ENCODE measurements at regions not wholly inside any gene's neighbourhood (a gene's known extent, or its start where the extent isn't known, plus 50 kb on each side); places are given as distances from the start of the nearest gene placed in this dataset.

DNA sequence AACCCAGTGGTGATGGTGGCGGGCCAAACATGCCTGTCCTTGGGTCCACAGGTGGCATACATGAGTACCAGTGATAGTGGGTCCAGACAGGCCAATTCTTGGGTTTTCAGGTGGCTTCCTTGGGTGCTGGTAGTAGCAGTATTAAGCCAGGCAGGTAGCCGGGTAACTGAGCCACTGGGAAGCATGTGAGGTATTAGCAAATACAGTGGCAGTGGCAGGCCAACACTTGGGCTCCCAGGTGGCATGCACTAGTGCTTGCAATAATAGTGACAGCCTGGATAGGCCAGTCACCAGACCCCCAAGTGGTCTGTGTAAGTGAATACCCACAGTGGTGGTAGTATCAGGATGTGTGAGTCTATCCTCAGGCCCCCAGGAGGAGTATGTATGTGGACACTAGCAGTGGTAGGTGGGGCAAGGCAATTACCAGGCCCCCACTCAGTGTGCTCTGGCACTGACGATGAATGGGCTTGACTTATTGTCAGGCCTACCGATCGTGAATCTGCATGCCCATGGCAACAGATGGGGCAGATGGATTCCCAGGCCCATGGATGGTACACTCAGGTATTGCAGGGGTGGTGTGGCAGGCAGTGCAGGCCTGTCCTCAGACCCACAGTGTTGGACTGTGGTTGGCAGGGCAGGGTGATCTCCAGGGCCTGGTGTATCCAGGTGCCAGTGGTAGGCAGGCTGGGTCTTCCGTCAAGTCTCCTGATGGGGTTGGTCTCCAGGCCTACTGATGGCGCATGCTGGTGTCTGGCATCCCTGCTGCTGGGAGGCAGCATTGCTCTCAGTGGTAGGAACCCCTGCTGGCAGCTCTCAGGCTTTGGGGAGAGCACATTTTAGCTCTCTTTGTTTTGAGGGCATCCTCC, 840.7 kb downstream of the FAM181B start:
- no peaks in the 10 kb centered on the region for H3K79me2 ChIP-seq (ENCODE audit: low read depth)
- H3K36me3 ChIP-seq, result no peaks in the 10 kb centered on the region
- H3K27me3 ChIP-seq, result no peaks in the 10 kb centered on the region
- H3K27me3 Mint-ChIP-seq (ENCODE audit: insufficient read depth, low read depth), result no peaks in the 10 kb centered on the region
- H3K4me3 ChIP-seq, result no peak overlapping the region
- no peak overlapping the region for H3K27ac ChIP-seq
- H3K4me1 Mint-ChIP-seq, result no peaks in the 10 kb centered on the region
- no peak overlapping the region for H3K27ac Mint-ChIP-seq
- H3K9ac ChIP-seq, result no peak overlapping the region
- H3K4me1 ChIP-seq, result no peaks in the 10 kb centered on the region
- H3K36me3 Mint-ChIP-seq, result no peaks in the 10 kb centered on the region
- H3K4me2 ChIP-seq, result no peak overlapping the region
- TF ChIP-seq, protein P1, sequence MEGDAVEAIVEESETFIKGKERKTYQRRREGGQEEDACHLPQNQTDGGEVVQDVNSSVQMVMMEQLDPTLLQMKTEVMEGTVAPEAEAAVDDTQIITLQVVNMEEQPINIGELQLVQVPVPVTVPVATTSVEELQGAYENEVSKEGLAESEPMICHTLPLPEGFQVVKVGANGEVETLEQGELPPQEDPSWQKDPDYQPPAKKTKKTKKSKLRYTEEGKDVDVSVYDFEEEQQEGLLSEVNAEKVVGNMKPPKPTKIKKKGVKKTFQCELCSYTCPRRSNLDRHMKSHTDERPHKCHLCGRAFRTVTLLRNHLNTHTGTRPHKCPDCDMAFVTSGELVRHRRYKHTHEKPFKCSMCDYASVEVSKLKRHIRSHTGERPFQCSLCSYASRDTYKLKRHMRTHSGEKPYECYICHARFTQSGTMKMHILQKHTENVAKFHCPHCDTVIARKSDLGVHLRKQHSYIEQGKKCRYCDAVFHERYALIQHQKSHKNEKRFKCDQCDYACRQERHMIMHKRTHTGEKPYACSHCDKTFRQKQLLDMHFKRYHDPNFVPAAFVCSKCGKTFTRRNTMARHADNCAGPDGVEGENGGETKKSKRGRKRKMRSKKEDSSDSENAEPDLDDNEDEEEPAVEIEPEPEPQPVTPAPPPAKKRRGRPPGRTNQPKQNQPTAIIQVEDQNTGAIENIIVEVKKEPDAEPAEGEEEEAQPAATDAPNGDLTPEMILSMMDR (IDR thresholded peaks at IDR 0.05), result no peak
- TF ChIP-seq EZH2 (IDR thresholded peaks at IDR 0.05), result no peak
- TF ChIP-seq EZH2phosphoT487 (IDR thresholded peaks at IDR 0.05), result no peak
- H2AFZ ChIP-seq (replicated peaks), result no peak overlapping the region
- no peaks in the 10 kb centered on the region for H4K20me1 ChIP-seq (ENCODE audit: low read depth)
- H3F3A ChIP-seq (ENCODE audit: low read depth), result no peaks in the 10 kb centered on the region
- H3K4me3 Mint-ChIP-seq, result no peak overlapping the region
- H3K9me3 ChIP-seq (ENCODE audit: low read depth), result no peaks in the 10 kb centered on the region
- DNase-seq (ENCODE audit: low spot score), result no peak
- H3K9me3 Mint-ChIP-seq, result no peaks in the 10 kb centered on the region

DNA sequence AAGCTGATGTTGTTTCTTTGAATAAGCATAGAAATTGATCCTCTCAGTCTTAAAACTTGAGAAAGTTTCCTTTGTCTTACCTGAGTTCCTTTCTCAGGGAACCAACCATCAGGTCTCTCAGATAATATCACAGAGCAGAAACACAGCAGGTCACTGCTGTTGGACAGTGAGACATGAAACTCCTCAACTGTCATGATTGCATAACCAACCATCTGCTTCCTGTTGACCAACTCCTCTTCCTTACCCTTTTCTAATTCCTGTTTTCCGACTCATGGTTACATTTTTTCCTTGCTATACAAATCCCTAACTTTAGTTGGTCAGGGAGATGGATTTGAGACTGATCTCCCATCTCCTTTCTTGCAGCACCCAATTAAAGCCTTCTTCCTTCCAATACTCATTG, 845.3 kb downstream of the FAM181B start:
- no peak overlapping the region for H3K4me3 ChIP-seq
- H2AFZ ChIP-seq (replicated peaks), result no peak overlapping the region
- no peaks in the 10 kb centered on the region for H3K36me3 ChIP-seq
- DNase-seq (ENCODE audit: low spot score), result no peak
- H3K27me3 Mint-ChIP-seq (ENCODE audit: insufficient read depth, low read depth), result no peaks in the 10 kb centered on the region
- H3K79me2 ChIP-seq (ENCODE audit: low read depth), result no peaks in the 10 kb centered on the region
- no peak overlapping the region for H3K27ac Mint-ChIP-seq
- H3K9ac ChIP-seq, result no peak overlapping the region
- H3F3A ChIP-seq (ENCODE audit: low read depth), result no peaks in the 10 kb centered on the region
- H4K20me1 ChIP-seq (ENCODE audit: low read depth), result no peaks in the 10 kb centered on the region
- H3K9me3 Mint-ChIP-seq, result no peaks in the 10 kb centered on the region
- TF ChIP-seq, protein P1 (IDR thresholded peaks at IDR 0.05), result no peak
- TF ChIP-seq EZH2phosphoT487 (IDR thresholded peaks at IDR 0.05) (no peak), EZH2 (IDR thresholded peaks at IDR 0.05) (no peak)
- H3K4me3 Mint-ChIP-seq, result no peak overlapping the region
- no peaks in the 10 kb centered on the region for H3K4me1 Mint-ChIP-seq
- no peak overlapping the region for H3K4me2 ChIP-seq
- no peaks in the 10 kb centered on the region for H3K9me3 ChIP-seq (ENCODE audit: low read depth)
- H3K36me3 Mint-ChIP-seq, result no peaks in the 10 kb centered on the region
- no peak overlapping the region for H3K27ac ChIP-seq
- H3K27me3 ChIP-seq, result no peaks in the 10 kb centered on the region
- H3K4me1 ChIP-seq, result no peaks in the 10 kb centered on the region

DNA sequence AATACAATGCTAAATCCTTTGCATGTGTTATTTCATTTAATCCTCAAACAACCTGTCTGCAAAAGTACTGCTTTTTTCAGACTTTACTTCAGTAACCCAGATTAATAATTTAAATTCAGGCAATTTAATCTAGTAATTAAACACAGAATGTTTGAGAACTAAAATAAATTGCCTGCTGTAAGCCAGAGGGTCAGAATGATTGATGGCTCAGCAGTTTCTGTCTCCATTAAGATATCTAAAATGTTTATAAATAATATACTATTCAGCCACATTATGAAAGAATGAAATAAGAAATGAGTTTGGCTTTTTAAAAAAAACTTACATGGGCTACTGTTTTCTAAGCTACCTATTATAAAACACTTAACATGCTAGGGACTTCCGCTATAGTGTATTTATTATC, 846.0 kb downstream of the FAM181B start:
- Histone ChIP-seq H3K4me3 (no peak overlapping the region), H3K9ac (no peak overlapping the region), H4K20me1 (ENCODE audit: low read depth) (no peaks in the 10 kb centered on the region), H3K36me3 (no peaks in the 10 kb centered on the region), H3F3A (ENCODE audit: low read depth) (no peaks in the 10 kb centered on the region), H3K79me2 (ENCODE audit: low read depth) (no peaks in the 10 kb centered on the region), H3K27ac (no peak overlapping the region), H3K27me3 (no peaks in the 10 kb centered on the region), H3K9me3 (ENCODE audit: low read depth) (no peaks in the 10 kb centered on the region), H3K4me2 (no peak overlapping the region), H2AFZ (replicated peaks) (no peak overlapping the region), H3K4me1 (no peaks in the 10 kb centered on the region)
- no peak for TF ChIP-seq EZH2phosphoT487 (IDR thresholded peaks at IDR 0.05)
- TF ChIP-seq EZH2 (IDR thresholded peaks at IDR 0.05), result no peak
- TF ChIP-seq, protein P1 (IDR thresholded peaks at IDR 0.05), result no peak
- Mint-ChIP-seq H3K4me1 (no peaks in the 10 kb centered on the region), H3K36me3 (no peaks in the 10 kb centered on the region), H3K27me3 (ENCODE audit: insufficient read depth, low read depth) (no peaks in the 10 kb centered on the region), H3K4me3 (no peak overlapping the region), H3K27ac (no peak overlapping the region), H3K9me3 (no peaks in the 10 kb centered on the region)
- DNase-seq (ENCODE audit: low spot score), result no peak

Measured in neural progenitor cell (in vitro differentiated cells).